Gastrocnemius medialis (tissue), 4 donors: ENCODE measurements at regions not wholly inside any gene's neighbourhood (a gene's known extent, or its start where the extent isn't known, plus 50 kb on each side); places are given as distances from the start of the nearest gene placed in this dataset.

Experiments
- POLR2A ChIP-seq, 2 donors: fragments of 450-650 bp; IDR thresholded peaks; one replicate each; pipeline ENCODE4 v1.6.1; 2017; ENCODE audit warnings: antibody characterized with exemption in 2 of 2, mild to moderate bottlenecking in 2 of 2, moderate library complexity in 2 of 2
- TF ChIP-seq, protein P1 (sequence below), 5 experiments: fragments of 450-650 bp in 3 of 5; fragments of 200-600 bp in 2 of 5; sonication (generic) in 2 of 5; IDR thresholded peaks in 4 of 5; conservative IDR thresholded peaks in 1 of 5; 1 replicate in 4 of 5; 2 replicates in 1 of 5; pipeline ENCODE4 v1.5.1; 2016 to 2019; ENCODE audit warnings: antibody characterized with exemption in 5 of 5, mild to moderate bottlenecking in 3 of 5, moderate library complexity in 3 of 5

DNA sequence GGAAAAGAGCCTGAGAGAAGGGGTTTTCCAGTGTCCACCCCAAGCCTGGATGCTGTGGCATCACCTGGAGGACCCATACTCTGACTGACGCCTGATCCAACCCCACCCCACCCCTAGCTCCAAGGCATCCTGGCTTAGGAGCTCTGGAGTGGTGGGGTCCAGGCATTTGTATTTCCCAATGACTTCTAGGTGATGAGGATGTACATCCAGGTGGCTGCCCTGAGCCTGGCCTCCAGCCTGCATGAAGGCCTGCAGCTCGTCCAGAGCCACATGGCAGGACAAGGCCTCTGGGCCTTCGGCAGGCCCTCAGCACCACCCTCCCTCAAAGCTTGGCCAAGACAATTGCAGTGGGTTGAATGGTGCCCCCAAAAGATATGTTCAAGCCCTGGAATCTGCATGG lies 347.5 kb downstream of the C16orf95 start:
- TF ChIP-seq, protein P1, sequence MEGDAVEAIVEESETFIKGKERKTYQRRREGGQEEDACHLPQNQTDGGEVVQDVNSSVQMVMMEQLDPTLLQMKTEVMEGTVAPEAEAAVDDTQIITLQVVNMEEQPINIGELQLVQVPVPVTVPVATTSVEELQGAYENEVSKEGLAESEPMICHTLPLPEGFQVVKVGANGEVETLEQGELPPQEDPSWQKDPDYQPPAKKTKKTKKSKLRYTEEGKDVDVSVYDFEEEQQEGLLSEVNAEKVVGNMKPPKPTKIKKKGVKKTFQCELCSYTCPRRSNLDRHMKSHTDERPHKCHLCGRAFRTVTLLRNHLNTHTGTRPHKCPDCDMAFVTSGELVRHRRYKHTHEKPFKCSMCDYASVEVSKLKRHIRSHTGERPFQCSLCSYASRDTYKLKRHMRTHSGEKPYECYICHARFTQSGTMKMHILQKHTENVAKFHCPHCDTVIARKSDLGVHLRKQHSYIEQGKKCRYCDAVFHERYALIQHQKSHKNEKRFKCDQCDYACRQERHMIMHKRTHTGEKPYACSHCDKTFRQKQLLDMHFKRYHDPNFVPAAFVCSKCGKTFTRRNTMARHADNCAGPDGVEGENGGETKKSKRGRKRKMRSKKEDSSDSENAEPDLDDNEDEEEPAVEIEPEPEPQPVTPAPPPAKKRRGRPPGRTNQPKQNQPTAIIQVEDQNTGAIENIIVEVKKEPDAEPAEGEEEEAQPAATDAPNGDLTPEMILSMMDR (IDR thresholded peaks at IDR 0.05 in 4 of 5, conservative IDR thresholded peaks at IDR 0.05 in 1 of 5): no peak
- no peak for TF ChIP-seq POLR2A (IDR thresholded peaks at IDR 0.05)
